GM18867 (cell line): ENCODE measurements at regions not wholly inside any gene's neighbourhood (a gene's known extent, or its start where the extent isn't known, plus 50 kb on each side); places are given as distances from the start of the nearest gene placed in this dataset.
"Not testable (repeated sequence)": the region's sequence is repeated elsewhere in the genome, so short reads cannot be mapped to it uniquely, and the experiment has no call there.

Source experiments
- ATAC-seq: cut with Tn5 transposase; IDR thresholded peaks from one replicate; pipeline ENCODE4 v1.9.1; 2021; ENCODE audit warnings: mild to moderate bottlenecking, moderate library complexity; ENCODE audit not compliant: unreplicated experiment

- no peak for ATAC-seq
Measured at GRCh38 chr21:14058566-14058965, 152.2 kb downstream of the LIPI start.

GRCh38 chr21:14057841-14058481 lies 152.8 kb downstream of the LIPI start:
- ATAC-seq: not testable (repeated sequence)

- ATAC-seq: no peak
Measured at GRCh38 chr21:14057313-14057712, 153.4 kb downstream of the LIPI start.

GRCh38 chr21:14056771-14057191 lies 154.0 kb downstream of the LIPI start:
- ATAC-seq: no peak

- ATAC-seq: not testable (repeated sequence)
Measured at GRCh38 chr21:14055746-14056515, 154.8 kb downstream of the LIPI start.

GRCh38 chr21:14054682-14055081 lies 156.1 kb downstream of the LIPI start:
- ATAC-seq: no peak

GRCh38 chr21:14050121-14050520 lies 160.6 kb downstream of the LIPI start:
- ATAC-seq: no peak

GRCh38 chr21:14046401-14046800 lies 164.4 kb downstream of the LIPI start:
- no peak for ATAC-seq

- ATAC-seq: no peak
Measured at GRCh38 chr21:14040386-14040785, 170.4 kb downstream of the LIPI start.

GRCh38 chr21:14028619-14029018 lies 182.1 kb downstream of the LIPI start:
- ATAC-seq: not testable (repeated sequence)

- ATAC-seq: peak; percentile 100
Measured at GRCh38 chr21:14027235-14027869, 183.4 kb downstream of the LIPI start.

GRCh38 chr21:14020108-14020507 lies 190.6 kb downstream of the LIPI start:
- ATAC-seq: not testable (repeated sequence)

GRCh38 chr21:14015841-14016240 lies 194.9 kb downstream of the LIPI start:
- ATAC-seq: not testable (repeated sequence)

- ATAC-seq: not testable (repeated sequence)
Measured at GRCh38 chr21:14013623-14014498, 196.9 kb downstream of the LIPI start.

GRCh38 chr21:14013056-14013603 lies 197.6 kb downstream of the LIPI start:
- no peak for ATAC-seq

- no peak for ATAC-seq
Measured at GRCh38 chr21:14012409-14012808, 198.3 kb downstream of the LIPI start.

- not testable (repeated sequence) for ATAC-seq
Measured at GRCh38 chr21:14011751-14012150, 199.0 kb downstream of the LIPI start.

GRCh38 chr21:14011149-14011548 lies 199.6 kb downstream of the LIPI start:
- not testable (repeated sequence) for ATAC-seq

- ATAC-seq: no peak
Measured at GRCh38 chr21:14010729-14011128, 200.0 kb downstream of the LIPI start.

- ATAC-seq: not testable (repeated sequence)
Measured at GRCh38 chr21:14009990-14010389, 200.8 kb downstream of the LIPI start.
